ENCODE measurements at regions not wholly inside any gene's neighbourhood (a gene's known extent, or its start where the extent isn't known, plus 50 kb on each side); places are given as distances from the start of the nearest gene placed in this dataset.

GRCh38 chr3:167958141-167958540 lies 137.6 kb downstream of the GOLIM4 start:
- no peak for DNase-seq (ENCODE audit: extremely low read depth, low read depth)

GRCh38 chr3:167952969-167953368 lies 142.8 kb downstream of the GOLIM4 start:
- DNase-seq (ENCODE audit: extremely low read depth, low read depth): no peak

- DNase-seq (ENCODE audit: extremely low read depth, low read depth): no peak
Measured at GRCh38 chr3:167950212-167950611, 145.5 kb downstream of the GOLIM4 start.

- DNase-seq (ENCODE audit: extremely low read depth, low read depth): no peak
Measured at GRCh38 chr3:167941234-167941995, 154.3 kb downstream of the GOLIM4 start.

- DNase-seq (ENCODE audit: extremely low read depth, low read depth): no peak
Measured at GRCh38 chr3:167940241-167940640, 155.5 kb downstream of the GOLIM4 start.

GRCh38 chr3:167938516-167938915 lies 157.2 kb downstream of the GOLIM4 start:
- no peak for DNase-seq (ENCODE audit: extremely low read depth, low read depth)

- DNase-seq (ENCODE audit: extremely low read depth, low read depth): no peak
Measured at GRCh38 chr3:167936019-167936418, 159.7 kb downstream of the GOLIM4 start.

GRCh38 chr3:167930453-167930852 lies 165.3 kb downstream of the GOLIM4 start:
- no peak for DNase-seq (ENCODE audit: extremely low read depth, low read depth)

- no peak for DNase-seq (ENCODE audit: extremely low read depth, low read depth)
Measured at GRCh38 chr3:167929968-167930367, 165.8 kb downstream of the GOLIM4 start.

- no peak for DNase-seq (ENCODE audit: extremely low read depth, low read depth)
Measured at GRCh38 chr3:167928381-167928780, 167.3 kb downstream of the GOLIM4 start.

GRCh38 chr3:167920747-167921146 lies 175.0 kb downstream of the GOLIM4 start:
- DNase-seq (ENCODE audit: extremely low read depth, low read depth): no peak

- DNase-seq (ENCODE audit: extremely low read depth, low read depth): no peak
Measured at GRCh38 chr3:167919590-167919989, 176.1 kb downstream of the GOLIM4 start.

- DNase-seq (ENCODE audit: extremely low read depth, low read depth): no peak
Measured at GRCh38 chr3:167918686-167919085, 177.0 kb downstream of the GOLIM4 start.

GRCh38 chr3:167918008-167918596 lies 177.6 kb downstream of the GOLIM4 start:
- no peak for DNase-seq (ENCODE audit: extremely low read depth, low read depth)

GRCh38 chr3:167913219-167913835 lies 177.8 kb downstream of the SERPINI1 start:
- DNase-seq (ENCODE audit: extremely low read depth, low read depth): no peak

- no peak for DNase-seq (ENCODE audit: extremely low read depth, low read depth)
Measured at GRCh38 chr3:167909952-167910351, 174.4 kb downstream of the SERPINI1 start.

- no peak for DNase-seq (ENCODE audit: extremely low read depth, low read depth)
Measured at GRCh38 chr3:167909504-167909896, 174.0 kb downstream of the SERPINI1 start.

- no peak for DNase-seq (ENCODE audit: extremely low read depth, low read depth)
Measured at GRCh38 chr3:167908746-167909503, 173.4 kb downstream of the SERPINI1 start.

GRCh38 chr3:167908221-167908620 lies 172.7 kb downstream of the SERPINI1 start:
- DNase-seq (ENCODE audit: extremely low read depth, low read depth): no peak

GRCh38 chr3:167901138-167901537 lies 165.6 kb downstream of the SERPINI1 start:
- DNase-seq (ENCODE audit: extremely low read depth, low read depth): no peak

GRCh38 chr3:167899093-167899492 lies 163.6 kb downstream of the SERPINI1 start:
- DNase-seq (ENCODE audit: extremely low read depth, low read depth): no peak
